Upper lobe of right lung (tissue), 1 donor: ENCODE measurements at regions not wholly inside any gene's neighbourhood (a gene's known extent, or its start where the extent isn't known, plus 50 kb on each side); places are given as distances from the start of the nearest gene placed in this dataset.

Experiments used
- ATAC-seq: fragments of 200-7000 bp; cut with Tn5 transposase; one replicate; pipeline ENCODE4 v1.9.1; 2020; ENCODE audit warnings: mild to moderate bottlenecking, moderate library complexity
- DNase-seq: peaks from one replicate; pipeline ENCODE4 v3.0.0-alpha.2; 2020
- H3K27ac ChIP-seq: fragments of 200-600 bp; one replicate; pipeline ENCODE4 v1.8.0; 2022
- H3K27me3 ChIP-seq: fragments of 200-600 bp; one replicate; pipeline ENCODE4 v1.8.0; 2022; ENCODE audit warnings: mild to moderate bottlenecking
- H3K36me3 ChIP-seq: fragments of 200-600 bp; one replicate; pipeline ENCODE4 v1.8.0; 2022
- H3K4me1 ChIP-seq: fragments of 200-600 bp; one replicate; pipeline ENCODE4 v1.8.0; 2022
- H3K4me3 ChIP-seq: fragments of 200-600 bp; one replicate; pipeline ENCODE4 v1.8.0; 2022; ENCODE audit warnings: mild to moderate bottlenecking
- H3K9me3 ChIP-seq: fragments of 200-600 bp; one replicate; pipeline ENCODE4 v1.8.0; 2022
- intact Hi-C: fragments of 100-400 bp; cut with DNase I; formaldehyde crosslinking; loops from one replicate; pipeline ENCODE4 v1.11.0; 2022
- TF ChIP-seq, protein P1 (sequence below): fragments of 200-600 bp; IDR thresholded peaks from one replicate; pipeline ENCODE4 v1.8.0; 2022; ENCODE audit warnings: antibody characterized with exemption
- donor health status: DM: no; HTN: yes; CAD: no; lungs with severe emphysema.

DNA sequence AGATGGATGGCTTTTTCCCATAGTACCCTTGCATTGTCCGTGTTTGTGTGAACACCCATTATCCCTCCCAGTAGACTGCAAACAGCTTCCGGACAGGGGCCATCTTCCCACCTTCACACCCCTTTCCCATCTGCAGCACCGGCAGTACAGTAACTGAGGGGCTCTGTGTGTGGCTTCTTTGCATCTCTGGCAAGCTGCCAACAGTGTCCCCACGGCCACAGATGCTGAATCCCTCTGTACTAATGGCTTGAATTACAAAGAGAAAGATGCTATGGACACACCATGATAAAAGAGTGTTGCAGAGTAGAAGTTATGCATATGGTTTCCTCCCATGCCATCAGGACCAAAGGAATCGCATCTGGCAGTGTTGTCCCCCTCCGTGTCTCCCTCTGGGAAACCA, 101.1 kb upstream of the CDYL start:
- ATAC-seq (no peak), DNase-seq (no peak)
- TF ChIP-seq, protein P1, sequence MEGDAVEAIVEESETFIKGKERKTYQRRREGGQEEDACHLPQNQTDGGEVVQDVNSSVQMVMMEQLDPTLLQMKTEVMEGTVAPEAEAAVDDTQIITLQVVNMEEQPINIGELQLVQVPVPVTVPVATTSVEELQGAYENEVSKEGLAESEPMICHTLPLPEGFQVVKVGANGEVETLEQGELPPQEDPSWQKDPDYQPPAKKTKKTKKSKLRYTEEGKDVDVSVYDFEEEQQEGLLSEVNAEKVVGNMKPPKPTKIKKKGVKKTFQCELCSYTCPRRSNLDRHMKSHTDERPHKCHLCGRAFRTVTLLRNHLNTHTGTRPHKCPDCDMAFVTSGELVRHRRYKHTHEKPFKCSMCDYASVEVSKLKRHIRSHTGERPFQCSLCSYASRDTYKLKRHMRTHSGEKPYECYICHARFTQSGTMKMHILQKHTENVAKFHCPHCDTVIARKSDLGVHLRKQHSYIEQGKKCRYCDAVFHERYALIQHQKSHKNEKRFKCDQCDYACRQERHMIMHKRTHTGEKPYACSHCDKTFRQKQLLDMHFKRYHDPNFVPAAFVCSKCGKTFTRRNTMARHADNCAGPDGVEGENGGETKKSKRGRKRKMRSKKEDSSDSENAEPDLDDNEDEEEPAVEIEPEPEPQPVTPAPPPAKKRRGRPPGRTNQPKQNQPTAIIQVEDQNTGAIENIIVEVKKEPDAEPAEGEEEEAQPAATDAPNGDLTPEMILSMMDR, result no peak
- Histone ChIP-seq H3K36me3 (no peaks in the 10 kb centered on the region), H3K27me3 (no peaks in the 10 kb centered on the region), H3K4me1 (no peaks in the 10 kb centered on the region), H3K4me3 (no peak overlapping the region), H3K9me3 (no peaks in the 10 kb centered on the region), H3K27ac (no peak overlapping the region)
- intact Hi-C loops, result no loop called here

DNA sequence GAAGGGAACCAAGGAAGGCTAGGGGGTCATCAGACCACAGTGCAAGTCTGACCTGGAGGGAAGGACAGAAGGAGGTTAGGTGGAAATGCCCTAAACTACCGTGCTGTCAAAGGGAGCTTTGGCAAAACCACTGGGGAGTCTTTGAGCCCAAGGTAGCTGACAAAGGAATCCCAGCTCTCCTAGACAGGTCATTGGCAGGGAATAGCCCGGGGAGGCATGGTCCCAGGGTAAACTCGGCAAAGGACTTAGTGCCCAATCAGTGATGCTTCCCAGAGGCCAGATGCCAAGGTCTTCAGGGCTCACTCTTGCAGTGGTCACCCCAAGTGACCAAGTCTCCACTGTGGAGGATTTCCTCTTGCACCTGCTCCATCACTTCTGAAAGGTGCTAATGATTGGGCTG, 102.3 kb upstream of the CDYL start:
- Histone ChIP-seq H3K27me3 (no peaks in the 10 kb centered on the region), H3K27ac (no peak overlapping the region), H3K4me1 (no peaks in the 10 kb centered on the region), H3K4me3 (no peak overlapping the region), H3K9me3 (no peaks in the 10 kb centered on the region), H3K36me3 (no peaks in the 10 kb centered on the region)
- TF ChIP-seq, protein P1, result no peak
- intact Hi-C loops, result no loop called here
- no peak for DNase-seq
- ATAC-seq, result no peak

DNA sequence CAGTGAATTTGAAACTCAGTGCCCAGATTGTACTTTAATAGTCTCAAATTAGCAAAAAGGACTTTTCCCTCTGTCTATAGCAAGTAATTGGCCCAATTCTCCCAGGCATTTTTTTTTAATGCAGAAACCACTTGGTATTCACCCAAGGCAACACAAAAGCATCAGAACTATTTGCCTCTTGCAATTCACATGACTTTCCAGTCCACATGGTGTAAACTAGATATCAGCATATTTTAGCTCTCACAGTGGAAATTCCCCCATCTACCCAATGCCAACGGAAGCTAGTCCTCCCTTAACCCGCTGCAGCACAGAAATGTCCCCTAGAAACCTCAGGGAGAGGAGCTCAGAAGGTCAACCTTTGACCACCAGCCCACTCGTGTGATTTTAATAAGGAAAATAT, 103.4 kb upstream of the CDYL start:
- DNase-seq (no peak), ATAC-seq (no peak)
- Histone ChIP-seq H3K4me3 (no peak overlapping the region), H3K9me3 (no peaks in the 10 kb centered on the region), H3K4me1 (no peaks in the 10 kb centered on the region), H3K27me3 (no peaks in the 10 kb centered on the region), H3K27ac (no peak overlapping the region), H3K36me3 (no peaks in the 10 kb centered on the region)
- intact Hi-C loops, result no loop called here
- TF ChIP-seq, protein P1, result no peak

DNA sequence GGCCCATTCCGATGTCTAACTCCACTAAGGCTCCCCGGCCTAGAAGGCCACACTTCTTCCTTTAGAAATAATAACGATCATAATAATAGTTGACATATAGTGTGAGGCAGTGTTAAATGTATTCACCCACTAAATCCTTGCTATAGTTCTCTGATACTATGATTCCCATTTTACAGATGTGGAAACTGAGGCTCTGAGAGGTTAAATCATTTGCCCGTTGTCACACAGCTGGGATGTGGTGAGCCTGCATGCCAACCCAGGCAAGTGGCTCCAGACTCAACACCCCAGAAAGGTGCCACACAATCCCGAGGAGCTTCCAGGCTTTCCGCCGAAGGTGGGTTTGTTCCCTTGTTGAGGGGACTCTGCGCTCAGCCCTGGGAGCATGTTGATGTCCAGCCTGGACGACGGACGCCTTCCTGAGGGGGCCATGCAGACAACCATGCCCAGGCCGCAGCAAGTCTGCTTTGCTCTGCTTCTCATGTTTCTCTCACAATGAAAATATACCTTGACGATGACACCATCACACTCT, 104.6 kb upstream of the CDYL start:
- Histone ChIP-seq H3K36me3 (no peaks in the 10 kb centered on the region), H3K4me1 (no peaks in the 10 kb centered on the region), H3K4me3 (no peak overlapping the region), H3K9me3 (no peaks in the 10 kb centered on the region), H3K27me3 (no peaks in the 10 kb centered on the region), H3K27ac (no peak overlapping the region)
- TF ChIP-seq, protein P1, result no peak
- ATAC-seq (no peak), DNase-seq (no peak)
- intact Hi-C loops, result no loop called here

DNA sequence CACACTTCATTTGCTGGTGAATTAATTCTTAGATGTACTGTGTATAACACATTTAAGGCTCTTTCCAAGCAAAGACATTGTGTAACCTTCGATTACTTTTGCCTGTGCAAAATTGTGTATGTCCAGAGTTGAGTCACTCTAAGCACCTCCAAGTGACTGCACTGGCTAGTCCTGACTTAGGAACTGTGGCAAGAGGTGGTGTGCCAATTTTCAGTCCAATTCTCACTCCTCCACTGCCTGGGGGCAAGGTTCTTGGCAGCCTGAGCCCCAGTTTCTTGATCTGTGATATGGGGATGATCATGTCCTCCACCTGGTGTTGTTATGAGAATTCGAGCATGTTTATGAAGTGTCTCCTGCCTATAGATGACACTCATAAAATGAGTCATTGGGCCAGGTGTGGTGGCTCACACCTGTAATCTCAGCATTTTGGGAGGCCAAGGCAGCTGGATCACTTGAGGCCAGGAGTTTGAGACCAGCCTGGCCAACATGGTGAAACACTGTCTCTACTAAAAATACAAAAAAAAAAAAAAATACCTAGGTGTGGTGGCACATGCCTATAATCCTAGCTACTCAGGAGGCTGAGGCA, 105.3 kb upstream of the CDYL start:
- TF ChIP-seq, protein P1, result no peak

DNA sequence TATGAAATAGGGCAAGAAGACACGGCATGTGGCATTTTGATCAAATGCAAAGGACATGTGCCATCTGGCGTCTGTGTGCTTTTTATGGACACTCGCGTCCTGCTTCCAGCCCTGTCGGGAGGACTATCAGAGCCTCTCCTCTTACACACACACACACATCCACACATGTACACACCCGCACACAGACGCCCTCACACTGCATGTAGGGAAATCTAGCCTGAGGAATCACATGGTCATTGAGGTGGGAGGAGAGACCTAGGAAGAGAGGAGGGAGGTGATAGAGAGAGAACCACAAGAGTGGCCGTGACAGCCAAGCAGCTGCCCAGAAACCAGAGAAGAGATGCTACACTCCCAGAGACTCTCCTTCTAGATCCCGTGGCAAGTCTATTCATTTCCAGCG, 105.9 kb upstream of the CDYL start:
- H3K4me1 ChIP-seq, result no peaks in the 10 kb centered on the region
- no peak overlapping the region for H3K4me3 ChIP-seq
- H3K9me3 ChIP-seq, result no peaks in the 10 kb centered on the region
- H3K27ac ChIP-seq, result no peak overlapping the region
- no peaks in the 10 kb centered on the region for H3K36me3 ChIP-seq
- ATAC-seq (peak; percentile 8), DNase-seq (no peak)
- TF ChIP-seq, protein P1, result no peak
- no peaks in the 10 kb centered on the region for H3K27me3 ChIP-seq
- intact Hi-C loops, result no loop called here

More for the DNA sequence above, 105.3 kb upstream of the CDYL start:
- Histone ChIP-seq H3K36me3 (no peaks in the 10 kb centered on the region), H3K27me3 (no peaks in the 10 kb centered on the region), H3K27ac (no peak overlapping the region), H3K4me3 (no peak overlapping the region), H3K9me3 (no peaks in the 10 kb centered on the region), H3K4me1 (no peaks in the 10 kb centered on the region)
- ATAC-seq (no peak), DNase-seq (no peak)
- intact Hi-C loops, result no loop called here
